ENCODE measurements at regions not wholly inside any gene's neighbourhood (a gene's known extent, or its start where the extent isn't known, plus 50 kb on each side); places are given as distances from the start of the nearest gene placed in this dataset.

- TF ChIP-seq CTCF (IDR thresholded peaks at IDR 0.05; ENCODE audit: low read length) (no peak), EZH2phosphoT487 (IDR thresholded peaks at IDR 0.05; ENCODE audit: low read length) (no peak), EZH2 (optimal IDR thresholded peaks at IDR 0.05; ENCODE audit: low read depth, low read length) (no peak)
These were observed 190.0 kb downstream of the MED10 start for GRCh38 chr5:6188344-6188743.

Measured in MM.1S (cell line).